ENCODE measurements at regions not wholly inside any gene's neighbourhood (a gene's known extent, or its start where the extent isn't known, plus 50 kb on each side); places are given as distances from the start of the nearest gene placed in this dataset.
A peak's percentile ranks its signal among the peaks of the same experiment; 100 is the strongest.
"Not testable (repeated sequence)": the region's sequence is repeated elsewhere in the genome, so short reads cannot be mapped to it uniquely, and the experiment has no call there.

GRCh38 chr14:71558943-71559342 is 373.3 kb upstream of the RGS6 start:
- DNase-seq (ENCODE audit: low read depth in 2 of 2): not testable (repeated sequence)

GRCh38 chr14:71560751-71561150 is 371.5 kb upstream of the RGS6 start:
- no peak for DNase-seq (ENCODE audit: low read depth in 2 of 2)

- DNase-seq (ENCODE audit: low read depth in 2 of 2): no peak
Measured at GRCh38 chr14:71563492-71564153, 368.6 kb upstream of the RGS6 start.

GRCh38 chr14:71566276-71566675 is 366.0 kb upstream of the RGS6 start:
- peak; percentile 8 to 30 for DNase-seq (ENCODE audit: low read depth in 2 of 2)

- not testable (repeated sequence) for DNase-seq (ENCODE audit: low read depth in 2 of 2)
Measured at GRCh38 chr14:71567499-71568133, 364.6 kb upstream of the RGS6 start.

DNA sequence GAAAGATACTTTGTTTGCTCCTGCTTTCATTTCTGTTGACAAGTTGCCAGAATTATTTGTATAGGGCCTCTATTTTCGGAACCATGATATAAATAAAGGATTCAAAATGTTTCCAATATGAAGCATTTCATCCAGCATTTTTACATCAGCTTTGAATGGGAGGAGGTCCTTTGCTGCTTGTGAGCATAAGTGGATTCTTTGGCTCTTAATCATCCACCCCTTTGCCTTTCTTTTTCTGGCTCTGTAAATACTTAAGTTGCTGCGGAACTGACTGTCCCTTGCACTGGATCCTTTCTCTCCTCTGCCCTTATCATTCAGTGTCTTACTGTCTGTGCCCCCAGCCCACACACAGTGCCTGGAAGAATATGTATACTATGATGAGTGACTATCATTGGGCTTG is 357.3 kb upstream of the RGS6 start:
- peak in 1 of 2 donors; percentile 87 for DNase-seq (ENCODE audit: low read depth in 2 of 2)

- peak in 1 of 2 donors; percentile 10 for DNase-seq (ENCODE audit: low read depth in 2 of 2)
Measured at GRCh38 chr14:71576472-71576871, 355.8 kb upstream of the RGS6 start.

DNA sequence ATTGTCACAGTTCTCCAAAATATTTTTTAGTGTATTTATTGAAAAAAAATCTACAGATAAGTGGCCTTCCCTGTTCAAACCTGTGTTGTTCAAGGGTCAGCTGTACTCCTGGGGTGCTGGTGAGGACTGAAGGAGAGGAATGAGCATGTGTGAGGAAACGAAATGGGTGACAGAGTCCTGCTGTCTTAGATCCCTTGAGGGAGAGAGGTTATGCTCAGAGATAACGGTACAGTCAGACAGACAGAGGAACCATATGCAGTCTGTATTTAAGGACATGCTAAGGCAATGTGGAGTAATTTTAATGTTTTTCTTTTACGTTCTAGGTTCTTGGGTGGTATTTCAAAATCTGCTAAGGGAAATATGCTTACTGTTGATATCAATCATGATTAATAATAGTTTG is 352.9 kb upstream of the RGS6 start:
- DNase-seq (ENCODE audit: low read depth in 2 of 2): no peak

GRCh38 chr14:71582705-71583104 is 349.5 kb upstream of the RGS6 start:
- peak in 1 of 2 donors; percentile 43 for DNase-seq (ENCODE audit: low read depth in 2 of 2)

- no peak for DNase-seq (ENCODE audit: low read depth in 2 of 2)
Measured at GRCh38 chr14:71583194-71583593, 349.0 kb upstream of the RGS6 start.

DNA sequence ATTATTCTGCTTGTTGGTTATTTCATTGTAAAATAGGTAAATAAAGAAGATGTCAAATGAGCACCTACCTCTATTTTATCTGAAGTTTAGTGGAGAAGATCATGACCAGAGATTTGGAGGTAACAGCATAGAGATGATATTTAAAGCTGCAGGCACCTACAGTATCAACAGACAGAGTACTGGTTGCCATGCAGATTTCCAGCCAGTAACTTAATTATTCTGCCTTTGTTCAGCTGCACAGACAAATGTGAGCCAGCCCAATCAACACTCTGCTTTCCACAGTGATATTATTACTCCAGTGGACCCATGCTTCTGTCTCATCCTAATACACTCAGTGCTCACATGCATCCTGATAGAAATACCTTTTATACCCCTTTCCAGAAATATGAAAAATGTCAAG is 348.5 kb upstream of the RGS6 start:
- DNase-seq (ENCODE audit: low read depth in 2 of 2): no peak

DNA sequence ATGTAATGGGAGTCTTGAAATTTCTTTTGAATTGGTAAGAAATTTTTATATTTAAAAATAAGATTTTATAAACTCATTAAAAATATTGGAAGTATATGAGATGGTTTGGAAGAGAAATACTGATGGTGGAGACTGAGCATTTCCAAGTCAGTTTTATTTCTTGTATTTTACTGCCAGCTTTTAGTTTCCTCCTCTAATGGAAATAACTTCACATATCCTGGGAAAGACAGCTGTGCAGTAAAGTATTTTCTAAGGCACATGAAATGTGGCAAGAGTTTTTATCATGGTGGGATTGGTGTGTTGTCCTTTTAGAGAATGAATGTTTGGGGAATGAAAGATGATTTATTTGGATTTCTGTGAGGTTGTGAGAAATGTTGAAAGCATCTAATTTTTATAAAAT is 346.9 kb upstream of the RGS6 start:
- DNase-seq (ENCODE audit: low read depth in 2 of 2): no peak

DNA sequence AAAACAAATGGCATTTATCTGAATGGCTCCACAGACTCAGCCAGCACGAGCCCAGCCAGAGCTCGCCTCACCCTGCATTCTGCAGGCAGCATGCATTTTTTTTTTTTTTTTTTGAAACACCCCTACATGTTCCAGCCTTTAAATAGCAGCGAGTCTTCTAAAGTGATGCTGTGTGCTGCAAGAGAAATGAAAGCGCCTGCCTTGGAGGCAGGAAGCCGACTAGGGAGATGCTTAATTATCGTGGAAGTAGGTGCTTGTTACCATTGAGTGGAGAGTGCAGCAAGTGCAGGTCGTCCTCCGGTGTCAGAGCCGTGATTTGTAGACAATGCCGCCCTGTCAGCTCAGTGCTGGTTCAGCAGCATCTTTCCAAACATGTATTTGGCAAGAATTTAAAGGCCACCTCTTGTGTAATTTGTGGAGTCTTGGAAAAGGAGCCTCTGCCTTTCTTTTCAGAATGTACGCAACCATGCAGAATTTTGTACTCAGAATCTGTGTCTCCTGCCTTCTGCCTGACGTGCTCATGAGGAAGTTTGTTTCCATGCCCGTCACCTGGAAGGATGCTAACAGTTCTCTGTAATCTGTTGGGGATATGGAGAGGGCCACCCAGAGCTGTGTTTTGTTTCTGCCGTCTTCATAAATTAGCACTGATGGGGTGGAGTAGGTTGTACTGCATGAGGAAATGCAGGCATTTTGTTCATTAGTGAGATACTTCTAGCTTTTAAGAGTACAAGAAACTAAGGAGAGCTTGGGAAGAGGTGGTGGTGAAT is 345.9 kb upstream of the RGS6 start:
- DNase-seq (ENCODE audit: low read depth in 2 of 2): peak in 1 of 2 donors; percentile 27

DNA sequence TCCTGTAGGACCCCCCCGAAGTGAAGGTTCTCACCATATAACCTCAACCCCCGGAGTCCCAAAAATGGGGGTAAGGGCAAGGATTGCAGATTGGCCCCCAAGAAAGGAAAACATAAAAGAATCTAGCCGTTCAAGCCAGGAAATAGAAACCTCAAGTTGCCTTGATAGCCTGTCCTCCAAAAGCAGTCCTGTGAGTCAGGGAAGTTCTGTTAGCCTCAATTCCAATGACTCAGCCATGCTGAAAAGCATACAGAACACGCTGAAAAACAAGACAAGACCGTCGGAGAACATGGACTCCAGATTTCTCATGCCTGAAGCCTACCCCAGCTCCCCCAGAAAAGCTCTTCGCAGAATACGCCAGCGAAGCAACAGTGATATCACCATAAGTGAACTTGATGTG is 344.2 kb upstream of the RGS6 start:
- peak in 1 of 2 donors; percentile 50 for DNase-seq (ENCODE audit: low read depth in 2 of 2)

GRCh38 chr14:71588576-71589215 is 343.5 kb upstream of the RGS6 start:
- DNase-seq (ENCODE audit: low read depth in 2 of 2): no peak

DNA sequence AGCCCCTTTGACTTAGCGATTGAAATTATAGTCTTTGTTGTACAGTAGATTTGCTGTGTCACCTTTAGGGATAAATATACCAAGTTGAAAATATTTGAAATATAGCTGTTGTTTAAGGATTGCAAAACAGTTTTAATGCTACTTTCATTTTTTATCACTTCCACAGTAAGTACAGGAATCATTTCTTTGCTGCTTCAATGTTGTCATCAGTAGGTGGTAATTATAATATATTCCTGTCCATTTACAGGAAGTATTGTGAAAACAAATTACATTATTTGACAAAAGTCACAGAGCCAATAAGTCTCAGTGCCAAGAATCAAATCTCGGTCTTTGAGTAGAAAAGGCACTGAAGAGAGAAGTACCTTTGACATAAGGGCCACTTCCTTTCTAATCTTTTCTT is 342.6 kb upstream of the RGS6 start:
- DNase-seq (ENCODE audit: low read depth in 2 of 2): no peak

GRCh38 chr14:71590131-71590530 is 342.1 kb upstream of the RGS6 start:
- no peak for DNase-seq (ENCODE audit: low read depth in 2 of 2)

- no peak for DNase-seq (ENCODE audit: low read depth in 2 of 2)
Measured at GRCh38 chr14:71591231-71591630, 341.0 kb upstream of the RGS6 start.

GRCh38 chr14:71591929-71592328 is 340.3 kb upstream of the RGS6 start:
- peak; percentile 14 to 66 for DNase-seq (ENCODE audit: low read depth in 2 of 2)

GRCh38 chr14:71592361-71592760 is 339.9 kb upstream of the RGS6 start:
- peak in 1 of 2 donors; percentile 7 for DNase-seq (ENCODE audit: low read depth in 2 of 2)

DNA sequence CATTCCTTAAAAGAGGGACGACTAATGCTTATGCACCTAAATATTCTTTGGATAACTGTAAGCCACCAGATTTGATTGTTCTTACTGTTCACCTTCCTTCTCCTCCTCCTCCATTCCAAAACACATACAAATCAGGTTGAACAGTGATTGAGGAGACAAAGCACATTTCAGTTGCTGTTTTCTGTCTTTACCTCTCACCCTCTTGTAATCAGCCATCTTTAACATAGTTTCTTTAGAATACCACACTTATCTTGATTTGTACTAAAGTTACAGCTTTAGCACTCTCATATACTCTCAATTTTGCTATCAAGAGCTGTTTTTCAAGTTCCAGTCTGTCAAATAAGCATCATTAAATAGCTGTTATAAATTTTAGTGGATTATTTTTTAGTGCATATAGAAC is 338.3 kb upstream of the RGS6 start:
- no peak for DNase-seq (ENCODE audit: low read depth in 2 of 2)

- DNase-seq (ENCODE audit: low read depth in 2 of 2): no peak
Measured at GRCh38 chr14:71594821-71595220, 337.4 kb upstream of the RGS6 start.
